HG03159 (cell line): ENCODE measurements at regions not wholly inside any gene's neighbourhood (a gene's known extent, or its start where the extent isn't known, plus 50 kb on each side); places are given as distances from the start of the nearest gene placed in this dataset.
"Not testable (repeated sequence)": the region's sequence is repeated elsewhere in the genome, so short reads cannot be mapped to it uniquely, and the experiment has no call there.

Experiments used
- ATAC-seq: cut with Tn5 transposase; IDR thresholded peaks from one replicate; pipeline ENCODE4 v1.9.1; 2021; ENCODE audit warnings: mild to moderate bottlenecking, moderate library complexity; ENCODE audit not compliant: unreplicated experiment

- ATAC-seq, result not testable (repeated sequence)
These were observed 80.1 kb upstream of the NPSR1 start for GRCh38 chr7:34577934-34578333.

DNA sequence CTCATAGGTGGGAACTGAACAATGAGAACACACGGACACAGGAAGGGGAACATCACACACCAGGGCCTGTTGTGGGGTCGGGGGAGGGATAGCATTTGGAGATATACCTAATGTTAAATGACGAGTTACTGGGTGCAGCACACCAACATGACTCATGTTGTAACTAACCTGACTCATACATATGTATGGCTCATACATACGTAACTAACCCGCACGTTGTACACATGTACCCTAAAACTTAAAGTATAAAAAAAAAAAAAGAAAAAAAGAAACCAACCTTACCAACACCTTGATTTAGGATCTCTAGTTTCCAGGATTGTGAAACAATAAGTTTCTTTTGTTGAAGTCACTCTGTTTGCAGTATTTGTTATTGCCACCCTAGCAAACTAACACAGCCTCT is 76.3 kb upstream of the NPSR1 start:
- ATAC-seq, result not testable (repeated sequence)

- ATAC-seq, result no peak
These were observed 73.5 kb upstream of the NPSR1 start for GRCh38 chr7:34584526-34584925.

- ATAC-seq, result no peak
These were observed 61.1 kb upstream of the NPSR1 start for GRCh38 chr7:34596887-34597286.

DNA sequence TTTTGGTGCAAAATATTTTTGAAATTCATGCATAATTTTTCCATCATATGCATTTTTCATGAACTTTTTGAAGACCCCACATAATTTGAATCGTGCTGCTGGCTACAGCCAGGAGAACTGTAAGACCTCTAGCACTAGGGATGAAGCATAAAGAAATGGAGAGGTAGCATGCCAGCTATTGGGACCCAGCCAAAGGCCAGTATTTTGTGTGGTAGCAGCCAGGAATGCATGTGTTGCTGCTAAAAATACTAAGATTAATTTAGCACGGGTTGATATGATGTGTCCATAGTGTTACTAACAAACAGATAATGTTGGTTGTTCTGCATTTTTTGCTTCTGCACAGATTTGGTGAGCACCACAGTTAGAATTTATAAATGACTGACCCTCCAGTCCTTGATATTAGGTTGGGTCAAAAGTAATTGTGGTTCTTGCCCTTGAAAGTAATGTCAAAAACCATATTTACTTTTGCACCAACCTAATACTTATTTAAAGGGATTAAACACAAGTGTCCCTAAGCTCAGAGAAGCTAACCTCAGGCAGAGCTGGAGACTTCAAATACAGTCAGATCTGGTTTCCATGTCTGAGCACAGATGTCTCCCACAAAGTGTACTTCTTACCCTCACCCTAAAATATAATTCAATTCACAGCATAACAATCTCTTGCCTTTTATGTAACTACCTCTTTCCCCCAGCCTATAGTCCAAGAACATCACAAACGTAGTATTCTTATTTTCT is 54.1 kb upstream of the NPSR1 start:
- ATAC-seq, result no peak
